Fibroblast of mammary gland (primary cell): ENCODE measurements at regions not wholly inside any gene's neighbourhood (a gene's known extent, or its start where the extent isn't known, plus 50 kb on each side); places are given as distances from the start of the nearest gene placed in this dataset.

Source experiments
- DNase-seq: peaks from one replicate; pipeline ENCODE4 v3.0.0-alpha.2; 2010; ENCODE audit warnings: low read depth
- H3K4me3 ChIP-seq: 2 replicates; pipeline ENCODE4 v1.5.1; 2011; ENCODE audit warnings: low read depth, mild to moderate bottlenecking, low read length, moderate library complexity; ENCODE audit not compliant: control insufficient read depth
- CTCF ChIP-seq: conservative IDR thresholded peaks from 2 replicates; pipeline ENCODE4 v1.5.1; 2011; ENCODE audit warnings: low read depth, low read length, inconsistent platforms; ENCODE audit not compliant: control insufficient read depth, insufficient read depth

GRCh38 chr7:155365146-155365874, 67.6 kb downstream of the INSIG1 start:
- no peak for DNase-seq
- no peak overlapping the region for H3K4me3 ChIP-seq
- TF ChIP-seq CTCF = no peak

GRCh38 chr7:155368894-155369600, 71.4 kb downstream of the INSIG1 start:
- TF ChIP-seq CTCF = no peak
- no peak overlapping the region for H3K4me3 ChIP-seq
- no peak for DNase-seq

GRCh38 chr7:155369766-155370165, 72.1 kb downstream of the INSIG1 start:
- H3K4me3 ChIP-seq = no peak overlapping the region
- no peak for DNase-seq
- TF ChIP-seq CTCF = no peak

- no peak for TF ChIP-seq CTCF
- H3K4me3 ChIP-seq = no peak overlapping the region
- DNase-seq = no peak
These were observed 73.7 kb downstream of the INSIG1 start for GRCh38 chr7:155371331-155371883.

- no peak overlapping the region for H3K4me3 ChIP-seq
- no peak for TF ChIP-seq CTCF
- no peak for DNase-seq
These were observed 74.5 kb downstream of the INSIG1 start for GRCh38 chr7:155371884-155372781.

GRCh38 chr7:155372782-155373358, 75.2 kb downstream of the INSIG1 start:
- DNase-seq = no peak
- H3K4me3 ChIP-seq = no peak overlapping the region
- TF ChIP-seq CTCF = no peak
